Body of pancreas (tissue), 4 donors: ENCODE measurements at regions not wholly inside any gene's neighbourhood (a gene's known extent, or its start where the extent isn't known, plus 50 kb on each side); places are given as distances from the start of the nearest gene placed in this dataset.

ENCODE experiments used
- ATAC-seq: fragments of 150-250 bp; one replicate; pipeline ENCODE4 v1.9.1; 2016
- DNase-seq, 4 donors: peaks; one replicate each; pipeline ENCODE4 v3.0.0-alpha.2; 2019
- H3K27ac ChIP-seq, 4 donors: fragments of 200-600 bp; sonication (generic); 1 replicate in 3 of 4; 2 replicates in 1 of 4; pipeline versions ENCODE4 v1.5.1 to v1.6.1; 2016 to 2019; ENCODE audit warnings: mild to moderate bottlenecking in 1 of 4, mixed read lengths in 1 of 4, moderate library complexity in 1 of 4
- H3K27me3 ChIP-seq, 2 donors: fragments of 200-600 bp; sonication (generic); one replicate each; pipeline ENCODE4 v1.6.0; 2016; ENCODE audit warnings: mild to moderate bottlenecking in 1 of 2
- H3K36me3 ChIP-seq, 2 donors: fragments of 200-600 bp; sonication (generic); replicated peaks in 1 of 2; 2 replicates each; pipeline ENCODE4 v1.5.1; 2016; ENCODE audit warnings: low read depth in 2 of 2; ENCODE audit not compliant: insufficient read depth in 1 of 2
- H3K4me1 ChIP-seq: fragments of 200-600 bp; sonication (generic); one replicate; pipeline ENCODE4 v1.6.0; 2016
- H3K4me3 ChIP-seq, 2 donors: fragments of 200-600 bp; sonication (generic); 1 replicate in 1 of 2; 2 replicates in 1 of 2; pipeline ENCODE4 v1.5.1; 2016 to 2019
- H3K9me3 ChIP-seq, 3 donors: fragments of 200-600 bp; sonication (generic); 1 replicate in 2 of 3; 2 replicates in 1 of 3; pipeline ENCODE4 v1.5.1; 2016
- CTCF ChIP-seq, 7 experiments: fragments of 450-650 bp in 4 of 7; fragments of 200-600 bp in 3 of 7; sonication (generic) in 3 of 7; IDR thresholded peaks; one replicate each; pipeline ENCODE4 v1.5.1; 2016 to 2019; ENCODE audit warnings: antibody characterized with exemption in 7 of 7
- POLR2A ChIP-seq, 3 donors: fragments of 450-650 bp; IDR thresholded peaks; one replicate each; pipeline ENCODE4 v1.6.1; 2016; ENCODE audit warnings: antibody characterized with exemption in 3 of 3, mild to moderate bottlenecking in 2 of 3
- WGBS, 2 donors: methylation state at CpG; one replicate each; pipeline ENCODE4 v1.1.5; 2017; 5-methylcytosine and 5-hydroxymethylcytosine counted together
- intact Hi-C: fragments of 100-400 bp; cut with DNase I; formaldehyde crosslinking; loops from one replicate; pipeline ENCODE4 v1.15.1; 2023

- WGBS, 2 donors = 74 to 98% methylated on average over 2 of the region's 2 CpGs
- TF ChIP-seq CTCF (IDR thresholded peaks at IDR 0.05) = no peak
- no peak for TF ChIP-seq POLR2A (IDR thresholded peaks at IDR 0.05)
- intact Hi-C loops = no loop called here
Observed at GRCh38 chr10:123389520-123389919, 235.3 kb downstream of the BUB3 start.

DNA sequence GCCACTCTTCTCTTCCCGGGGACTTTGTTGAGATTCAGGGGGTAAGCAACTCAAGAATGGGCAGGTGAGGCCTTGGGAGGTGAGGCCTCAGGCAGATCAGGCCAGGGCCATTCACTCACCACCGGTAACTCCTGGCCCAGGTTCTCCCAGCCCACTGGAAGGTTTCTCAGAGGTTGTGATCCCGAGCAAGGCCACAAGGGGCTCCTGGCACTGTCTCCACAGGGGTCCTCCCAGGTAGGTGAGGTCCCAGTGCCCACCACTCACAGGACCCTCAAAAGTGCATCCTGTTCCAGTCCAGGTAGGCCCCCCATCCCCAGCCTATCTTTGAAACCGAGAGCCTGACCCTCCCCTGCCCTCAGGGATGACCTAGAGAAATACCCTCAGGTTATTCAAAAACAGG is 236.1 kb downstream of the BUB3 start:
- WGBS, 2 donors = 56 to 75% methylated on average over 3 to 4 of the region's 4 CpGs
- H3K9me3 ChIP-seq = peaks cover 0 to 13% (median 0%) of the 10 kb centered on the region in 3 donors
- no peak overlapping the region for H3K27ac ChIP-seq
- H3K4me1 ChIP-seq = no peaks in the 10 kb centered on the region
- no peak for ATAC-seq
- H3K36me3 ChIP-seq = no peaks in the 10 kb centered on the region
- DNase-seq = no peak
- TF ChIP-seq CTCF (IDR thresholded peaks at IDR 0.05) = no peak
- no peak for TF ChIP-seq POLR2A (IDR thresholded peaks at IDR 0.05)
- H3K27me3 ChIP-seq = no peaks in the 10 kb centered on the region
- intact Hi-C loops = no loop called here
- no peak overlapping the region for H3K4me3 ChIP-seq

More at GRCh38 chr10:123389520-123389919, 235.3 kb downstream of the BUB3 start:
- Histone ChIP-seq H3K9me3 (peaks cover 0 to 13% (median 0%) of the 10 kb centered on the region in 3 donors), H3K4me1 (no peaks in the 10 kb centered on the region), H3K4me3 (no peak overlapping the region), H3K27ac (no peak overlapping the region), H3K36me3 (no peaks in the 10 kb centered on the region), H3K27me3 (no peaks in the 10 kb centered on the region)
- DNase-seq = no peak
- ATAC-seq = no peak

- 65 to 67% methylated on average over 9 of the region's 9 CpGs for WGBS, 2 donors
- no peak for DNase-seq
- ATAC-seq = no peak
- no peak overlapping the region for H3K4me3 ChIP-seq
- no peak overlapping the region for H3K27ac ChIP-seq
- no peak for TF ChIP-seq POLR2A (IDR thresholded peaks at IDR 0.05)
- no peak for TF ChIP-seq CTCF (IDR thresholded peaks at IDR 0.05)
- peaks cover 0 to 8% (median 0%) of the 10 kb centered on the region in 3 donors for H3K9me3 ChIP-seq
- intact Hi-C loops = no loop called here
- no peaks in the 10 kb centered on the region for H3K36me3 ChIP-seq
- no peaks in the 10 kb centered on the region for H3K4me1 ChIP-seq
- no peaks in the 10 kb centered on the region for H3K27me3 ChIP-seq
Observed at GRCh38 chr10:123390874-123391273, 236.7 kb downstream of the BUB3 start.

DNA sequence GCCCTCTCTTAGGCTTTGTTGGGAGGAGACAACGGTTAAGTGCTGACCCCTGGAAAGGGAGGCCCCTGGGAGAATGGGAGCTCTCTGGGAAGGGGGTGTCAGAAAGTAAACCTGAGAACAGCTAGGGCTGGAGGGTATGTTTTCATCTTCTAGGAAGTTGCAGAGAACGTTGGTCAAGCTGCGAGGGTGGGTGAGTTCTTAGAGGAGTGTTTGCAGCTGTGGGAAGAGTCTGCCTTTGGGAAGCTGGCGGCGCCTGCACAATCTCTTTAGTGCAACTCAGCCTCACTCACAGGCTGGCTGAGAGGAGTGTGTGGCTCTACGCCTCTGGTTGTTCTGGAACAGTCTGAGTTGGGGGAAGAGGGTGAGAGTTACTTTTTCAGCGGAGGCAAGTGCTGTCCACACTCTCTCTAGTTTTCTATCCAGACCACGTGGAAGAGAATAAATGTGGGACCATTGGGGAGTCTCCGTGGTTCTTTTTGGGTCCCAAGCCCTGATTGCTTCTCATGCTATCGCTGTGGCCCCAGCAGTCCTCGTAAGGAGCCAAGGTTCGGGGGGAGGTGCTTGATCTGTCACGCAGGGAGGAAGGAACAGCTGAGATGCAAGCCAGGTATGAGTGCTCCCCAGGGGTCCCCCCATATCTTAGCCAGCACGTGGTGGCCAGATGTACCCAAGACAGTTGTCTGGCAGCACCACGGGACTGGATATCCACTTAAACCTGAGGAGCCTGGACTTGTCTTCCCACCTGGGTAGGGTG is 237.2 kb downstream of the BUB3 start:
- intact Hi-C loops = no loop called here
- no peak for DNase-seq
- no peak for TF ChIP-seq POLR2A (IDR thresholded peaks at IDR 0.05)
- TF ChIP-seq CTCF (IDR thresholded peaks at IDR 0.05) = no peak
- H3K9me3 ChIP-seq = peaks cover 0 to 7% (median 0%) of the 10 kb centered on the region in 3 donors
- no peak overlapping the region for H3K4me3 ChIP-seq
- no peaks in the 10 kb centered on the region for H3K27me3 ChIP-seq
- no peaks in the 10 kb centered on the region for H3K4me1 ChIP-seq
- no peaks in the 10 kb centered on the region for H3K36me3 ChIP-seq
- no peak for ATAC-seq
- 52 to 61% methylated on average over 14 to 15 of the region's 15 CpGs for WGBS, 2 donors
- no peak overlapping the region for H3K27ac ChIP-seq
